Progenitor cell of endocrine pancreas (in vitro differentiated cells): ENCODE measurements at regions not wholly inside any gene's neighbourhood (a gene's known extent, or its start where the extent isn't known, plus 50 kb on each side); places are given as distances from the start of the nearest gene placed in this dataset.

Source experiments
- DNase-seq: peaks from one replicate; pipeline ENCODE4 v3.0.0; 2021; ENCODE audit warnings: low spot score; ENCODE audit not compliant: unreplicated experiment
- H3K27ac Mint-ChIP-seq: 2 replicates; pipeline ENCODE4 v1.8.0; 2021; ENCODE audit warnings: mild to moderate bottlenecking, moderate library complexity, mixed read lengths
- H3K27me3 Mint-ChIP-seq: 2 replicates; pipeline ENCODE4 v1.8.0; 2021; ENCODE audit warnings: mixed read lengths
- H3K36me3 Mint-ChIP-seq: 2 replicates; pipeline ENCODE4 v1.8.0; 2022; ENCODE audit warnings: mixed read lengths; ENCODE audit not compliant: insufficient read depth
- H3K4me1 Mint-ChIP-seq: 2 replicates; pipeline ENCODE4 v1.8.0; 2021; ENCODE audit warnings: low read depth, mixed read lengths
- H3K4me3 Mint-ChIP-seq: 2 replicates; pipeline ENCODE4 v1.8.0; 2021; ENCODE audit warnings: low read depth, mild to moderate bottlenecking, moderate library complexity, mixed read lengths
- H3K9me3 Mint-ChIP-seq: 2 replicates; pipeline ENCODE4 v1.8.0; 2021; ENCODE audit warnings: low read depth, mixed read lengths
- CTCF ChIP-seq: fragments of 200-600 bp; sonication (generic); IDR thresholded peaks from one replicate; pipeline ENCODE4 v1.5.0; 2021; ENCODE audit warnings: antibody characterized with exemption, mild to moderate bottlenecking; ENCODE audit not compliant: unreplicated experiment

- no peak for TF ChIP-seq CTCF
- Mint-ChIP-seq H3K9me3 (no peaks in the 10 kb centered on the region), H3K27ac (no peak overlapping the region), H3K4me1 (no peaks in the 10 kb centered on the region), H3K36me3 (no peaks in the 10 kb centered on the region), H3K27me3 (peaks cover 7% of the 10 kb centered on the region), H3K4me3 (no peak overlapping the region)
- DNase-seq: no peak
Observed at GRCh38 chr9:119443179-119443578, 73.9 kb upstream of the BRINP1 start.

GRCh38 chr9:119441832-119442231, 72.6 kb upstream of the BRINP1 start:
- H3K27me3 Mint-ChIP-seq: peaks cover 7% of the 10 kb centered on the region
- no peaks in the 10 kb centered on the region for H3K36me3 Mint-ChIP-seq
- H3K9me3 Mint-ChIP-seq: no peaks in the 10 kb centered on the region
- H3K27ac Mint-ChIP-seq: no peak overlapping the region
- TF ChIP-seq CTCF: no peak
- DNase-seq: no peak
- no peak overlapping the region for H3K4me3 Mint-ChIP-seq
- no peaks in the 10 kb centered on the region for H3K4me1 Mint-ChIP-seq

- Mint-ChIP-seq H3K36me3 (no peaks in the 10 kb centered on the region), H3K27ac (no peak overlapping the region), H3K9me3 (no peaks in the 10 kb centered on the region), H3K4me1 (no peaks in the 10 kb centered on the region), H3K4me3 (no peak overlapping the region), H3K27me3 (peaks cover 7% of the 10 kb centered on the region)
- DNase-seq: no peak
- no peak for TF ChIP-seq CTCF
Observed at GRCh38 chr9:119441338-119441737, 72.1 kb upstream of the BRINP1 start.

GRCh38 chr9:119436261-119436660, 67.0 kb upstream of the BRINP1 start:
- peaks cover 2% of the 10 kb centered on the region for H3K27me3 Mint-ChIP-seq
- TF ChIP-seq CTCF: no peak
- no peaks in the 10 kb centered on the region for H3K36me3 Mint-ChIP-seq
- H3K4me3 Mint-ChIP-seq: no peak overlapping the region
- H3K27ac Mint-ChIP-seq: no peak overlapping the region
- DNase-seq: no peak
- H3K4me1 Mint-ChIP-seq: no peaks in the 10 kb centered on the region
- H3K9me3 Mint-ChIP-seq: no peaks in the 10 kb centered on the region

GRCh38 chr9:119435076-119435475, 65.8 kb upstream of the BRINP1 start:
- no peaks in the 10 kb centered on the region for H3K4me1 Mint-ChIP-seq
- H3K36me3 Mint-ChIP-seq: no peaks in the 10 kb centered on the region
- H3K27me3 Mint-ChIP-seq: no peaks in the 10 kb centered on the region
- no peak overlapping the region for H3K27ac Mint-ChIP-seq
- H3K4me3 Mint-ChIP-seq: no peak overlapping the region
- no peak for DNase-seq
- H3K9me3 Mint-ChIP-seq: no peaks in the 10 kb centered on the region
- TF ChIP-seq CTCF: no peak
